ENCODE measurements at regions not wholly inside any gene's neighbourhood (a gene's known extent, or its start where the extent isn't known, plus 50 kb on each side); places are given as distances from the start of the nearest gene placed in this dataset.

GRCh38 chr9:129289883-129290282 is 111.8 kb upstream of the IER5L start:
- intact Hi-C loops (cut with micrococcal nuclease), result no loop called here

DNA sequence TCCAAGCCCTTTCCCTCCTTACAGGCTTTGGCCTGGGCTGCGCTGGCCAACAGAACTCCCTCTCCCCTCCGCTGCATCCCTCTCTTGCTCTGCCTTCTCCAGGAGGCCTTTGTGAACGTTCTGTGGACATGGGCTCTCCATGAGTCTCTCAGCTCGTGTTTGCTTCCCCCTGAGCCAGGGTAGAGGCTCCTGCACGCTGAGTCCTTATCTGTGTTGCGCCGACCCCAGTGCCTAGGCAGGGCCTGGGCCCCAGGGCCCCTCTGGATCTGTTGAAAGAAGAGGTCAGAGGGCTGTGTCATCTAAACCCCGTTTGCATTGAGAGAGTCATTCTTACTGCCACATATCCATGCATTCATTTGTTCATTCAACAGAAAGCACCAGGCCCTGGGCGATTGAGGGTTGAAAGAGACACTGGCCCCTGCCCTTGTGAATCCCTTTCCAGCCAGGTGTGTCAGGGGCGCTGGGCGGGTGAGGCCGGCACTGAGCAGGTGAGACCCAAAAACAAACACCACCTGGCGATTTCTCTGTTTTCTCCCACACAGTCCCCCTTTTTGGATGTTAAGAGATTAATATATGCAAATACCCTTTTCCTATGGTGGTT is 111.2 kb upstream of the IER5L start:
- intact Hi-C loops (cut with micrococcal nuclease), result no loop called here

DNA sequence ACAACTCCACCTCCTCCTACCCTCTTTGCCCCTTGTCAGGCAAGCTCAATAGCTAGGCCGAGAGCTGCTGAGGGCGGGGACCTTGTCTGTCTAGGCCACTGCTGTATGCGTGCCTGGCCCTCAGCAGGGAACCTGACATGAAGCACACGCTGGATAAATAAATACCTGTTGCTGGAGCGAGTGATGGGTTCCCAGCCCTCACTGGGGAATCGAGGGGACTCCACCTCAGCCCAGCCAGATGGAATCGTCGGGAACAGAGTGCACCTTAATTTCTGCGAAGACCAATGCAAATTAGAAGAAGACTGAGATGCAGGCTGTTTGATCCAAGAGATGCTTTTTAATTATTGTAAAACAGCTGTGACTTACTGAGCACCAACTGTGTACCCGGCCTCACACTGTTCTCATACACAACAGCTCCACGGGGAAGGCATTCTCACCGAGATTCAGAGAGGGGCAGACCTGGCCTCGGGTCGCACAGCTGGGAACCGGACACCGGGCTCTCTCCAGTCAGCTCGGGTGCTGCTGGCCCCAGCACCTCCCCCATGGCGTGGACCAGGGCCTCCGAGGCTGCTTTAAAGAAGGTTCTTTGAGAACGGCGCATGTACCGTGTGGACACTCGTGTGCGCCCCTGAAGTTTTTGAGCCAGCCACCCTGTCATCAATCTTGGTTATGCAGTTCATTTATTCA is 109.7 kb upstream of the IER5L start:
- intact Hi-C loops (cut with micrococcal nuclease), result no loop called here

DNA sequence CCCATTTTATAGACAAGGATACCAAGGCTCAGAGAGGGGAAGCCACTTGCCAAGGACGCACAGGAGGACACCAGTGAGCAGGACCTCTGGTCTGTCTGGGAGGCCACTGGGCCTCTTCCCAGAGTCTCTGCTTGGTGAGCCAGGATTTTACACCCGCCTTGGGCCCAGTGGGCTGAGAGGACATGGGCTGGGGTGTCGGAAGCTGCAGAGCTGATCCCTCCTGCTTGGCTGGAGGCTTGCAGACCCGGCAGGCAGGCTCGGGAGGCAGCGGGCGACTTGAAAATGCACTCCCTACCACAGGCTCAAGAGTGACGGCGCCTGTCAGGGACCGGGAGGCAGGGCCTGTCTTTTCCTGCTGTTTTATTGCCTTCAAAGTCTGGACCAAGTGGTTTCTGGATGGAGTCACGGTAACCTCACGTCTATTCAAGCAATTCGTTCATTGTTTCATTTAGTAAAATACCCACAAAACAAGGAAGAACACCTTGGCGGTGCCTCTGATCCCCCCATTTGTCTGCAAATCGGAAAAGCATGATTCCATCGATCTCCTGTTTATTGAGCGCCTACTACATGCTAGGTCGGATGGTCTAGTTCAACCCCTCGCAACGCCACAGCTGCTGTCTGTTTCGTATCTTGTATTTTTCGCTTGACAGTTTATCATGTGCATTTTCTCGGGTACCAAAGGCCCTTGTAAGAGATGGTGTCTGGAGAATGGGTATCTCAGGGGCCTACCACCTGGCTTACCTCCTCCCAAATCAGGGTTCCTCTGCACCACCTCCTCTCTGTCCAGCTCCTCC is 108.1 kb upstream of the IER5L start:
- intact Hi-C loops (cut with micrococcal nuclease), result no loop called here

DNA sequence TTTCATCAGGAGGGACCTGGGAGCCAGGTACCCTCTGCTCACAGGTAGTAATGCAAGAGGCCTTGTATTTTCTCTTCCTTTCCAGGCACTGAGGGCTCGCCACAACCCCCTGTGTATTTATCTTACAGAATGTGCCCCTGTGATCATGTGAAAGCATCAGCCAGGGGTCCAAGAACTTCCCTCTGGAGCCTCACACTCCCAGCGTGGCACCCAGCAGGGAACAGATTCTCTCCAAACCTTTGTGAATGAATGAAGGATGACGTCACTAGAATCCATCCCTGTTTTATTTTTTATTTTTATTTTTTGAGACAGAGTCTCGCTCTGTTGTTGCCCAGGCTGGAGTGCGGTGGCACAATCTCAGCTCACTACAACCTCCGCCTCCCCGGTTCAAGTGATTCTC is 107.3 kb upstream of the IER5L start:
- intact Hi-C loops (cut with micrococcal nuclease), result no loop called here

DNA sequence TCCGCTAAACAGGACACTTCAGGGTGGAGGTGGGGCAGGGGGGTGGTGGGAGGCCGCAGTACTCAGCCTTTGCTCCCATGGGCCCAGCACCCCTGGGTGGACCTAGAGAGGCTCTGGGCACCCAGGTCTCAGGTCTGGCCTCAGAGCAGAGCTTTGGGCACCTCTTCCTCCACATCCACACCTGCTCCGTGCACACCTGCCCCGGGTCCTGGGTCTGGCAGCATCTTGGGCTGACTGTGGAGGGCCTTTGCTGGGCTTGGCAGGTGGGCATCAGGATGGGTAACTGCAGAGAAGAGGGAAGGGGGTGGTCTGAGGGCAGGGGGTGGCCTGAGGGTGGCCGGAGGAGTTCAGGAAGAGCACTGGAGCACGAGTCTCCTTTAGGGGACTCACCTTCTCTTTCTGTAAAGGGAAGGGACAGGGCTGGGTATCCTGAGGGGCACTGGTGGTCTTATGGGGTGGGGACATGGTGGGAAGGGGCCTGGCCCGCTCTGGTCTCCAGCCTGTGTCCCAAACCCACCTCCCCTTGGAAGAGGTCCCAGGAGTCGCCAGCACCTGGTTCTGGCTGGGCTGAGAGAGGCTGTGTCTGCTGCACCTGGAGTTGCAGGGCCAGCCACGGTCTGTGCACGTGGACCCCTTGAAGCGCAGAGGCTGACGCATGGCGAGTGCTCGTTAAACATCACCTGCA is 106.7 kb upstream of the IER5L start:
- intact Hi-C loops (cut with micrococcal nuclease), result no loop called here

DNA sequence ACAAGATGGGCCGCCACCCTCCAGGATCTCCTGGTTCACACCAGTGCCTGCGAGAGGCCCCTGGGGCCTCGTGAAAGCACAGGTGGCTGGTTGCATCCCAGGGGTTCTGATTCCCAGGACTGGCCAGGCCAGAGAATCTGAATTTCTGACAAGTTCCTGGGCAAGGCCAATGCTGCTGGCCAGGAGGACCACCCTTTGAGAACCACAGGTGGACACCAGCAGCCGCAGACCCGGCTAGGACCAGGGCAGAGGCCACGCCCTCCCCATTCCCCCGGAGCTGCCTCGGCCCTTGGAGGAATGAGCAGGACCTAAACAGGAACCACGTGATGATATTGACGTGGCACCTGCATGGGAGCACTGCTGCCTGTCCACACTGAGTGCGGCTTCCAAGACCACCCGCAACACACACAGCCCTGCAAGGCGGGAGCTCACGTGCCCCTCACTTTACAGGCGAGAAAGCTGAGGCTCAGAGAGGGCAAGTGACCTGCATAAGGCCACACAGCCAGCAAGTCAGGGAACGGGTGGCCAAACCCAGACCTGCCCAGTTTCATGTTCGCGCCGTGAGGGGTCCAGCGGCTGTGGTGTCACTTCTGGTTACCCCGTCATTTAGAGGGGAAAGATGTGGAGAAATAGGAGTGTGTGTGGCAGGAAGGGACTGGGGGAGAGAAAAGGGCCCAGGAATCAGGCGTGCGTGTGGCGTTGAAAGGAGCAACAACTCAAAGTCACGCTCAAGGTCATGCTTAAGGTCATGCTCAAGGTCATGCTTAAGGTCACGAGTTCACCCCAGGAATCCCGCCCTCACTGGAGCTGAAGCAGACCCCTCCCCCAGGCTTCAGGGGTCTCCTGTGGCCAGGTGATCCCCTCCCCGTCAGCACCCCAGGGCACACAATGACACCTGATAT is 105.9 kb upstream of the IER5L start:
- intact Hi-C loops (cut with micrococcal nuclease), result no loop called here

GRCh38 chr9:129283291-129283691 is 105.2 kb upstream of the IER5L start:
- intact Hi-C loops (cut with micrococcal nuclease), result no loop called here

- intact Hi-C loops (cut with micrococcal nuclease), result no loop called here
These were observed 104.7 kb upstream of the IER5L start for GRCh38 chr9:129282731-129283211.

GRCh38 chr9:129282272-129282671 is 104.2 kb upstream of the IER5L start:
- intact Hi-C loops (cut with micrococcal nuclease), result no loop called here

DNA sequence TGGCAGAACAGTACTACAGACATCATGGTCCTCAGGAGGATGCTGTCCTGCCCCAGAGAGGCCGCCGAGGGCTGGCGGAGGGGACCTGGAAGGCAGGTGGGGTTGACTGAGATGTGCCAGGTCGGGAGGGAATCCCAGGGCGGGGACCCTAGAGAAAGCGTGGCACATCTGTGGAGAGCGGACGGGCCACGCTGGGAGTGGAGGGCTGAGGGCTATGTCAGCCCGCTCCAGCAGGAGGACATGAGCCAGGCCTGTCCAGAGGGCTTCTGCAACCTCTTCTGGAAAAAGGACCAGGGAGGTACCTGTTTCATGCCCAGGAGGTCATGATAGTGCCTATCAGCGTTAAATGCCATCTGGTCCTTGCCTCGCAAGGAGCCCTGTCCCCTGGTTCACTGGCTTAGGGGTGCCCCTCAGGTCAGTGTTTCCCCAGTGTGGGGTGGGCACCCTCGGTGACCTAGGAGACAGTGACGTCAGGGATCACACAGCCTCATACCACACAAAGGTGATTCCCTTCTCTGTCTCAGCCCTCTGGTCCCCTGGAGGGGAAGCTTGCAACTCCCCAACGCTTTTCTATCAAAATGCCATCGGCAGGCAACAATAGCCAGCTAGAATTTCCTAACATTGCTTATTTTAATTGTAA is 103.6 kb upstream of the IER5L start:
- intact Hi-C loops (cut with micrococcal nuclease), result no loop called here

- intact Hi-C loops (cut with micrococcal nuclease), result no loop called here
These were observed 102.7 kb upstream of the IER5L start for GRCh38 chr9:129280623-129281271.

- intact Hi-C loops (cut with micrococcal nuclease), result no loop called here
These were observed 102.2 kb upstream of the IER5L start for GRCh38 chr9:129280236-129280622.

- intact Hi-C loops (cut with micrococcal nuclease), result no loop called here
These were observed 100.6 kb upstream of the IER5L start for GRCh38 chr9:129278391-129279237.

GRCh38 chr9:129276486-129277230 is 98.6 kb upstream of the IER5L start:
- intact Hi-C loops (cut with micrococcal nuclease), result no loop called here

- intact Hi-C loops (cut with micrococcal nuclease), result no loop called here
These were observed 97.7 kb upstream of the IER5L start for GRCh38 chr9:129275626-129276247.

- intact Hi-C loops (cut with micrococcal nuclease), result no loop called here
These were observed 96.1 kb upstream of the IER5L start for GRCh38 chr9:129273941-129274684.
